ENCODE measurements at regions not wholly inside any gene's neighbourhood (a gene's known extent, or its start where the extent isn't known, plus 50 kb on each side); places are given as distances from the start of the nearest gene placed in this dataset.

DNA sequence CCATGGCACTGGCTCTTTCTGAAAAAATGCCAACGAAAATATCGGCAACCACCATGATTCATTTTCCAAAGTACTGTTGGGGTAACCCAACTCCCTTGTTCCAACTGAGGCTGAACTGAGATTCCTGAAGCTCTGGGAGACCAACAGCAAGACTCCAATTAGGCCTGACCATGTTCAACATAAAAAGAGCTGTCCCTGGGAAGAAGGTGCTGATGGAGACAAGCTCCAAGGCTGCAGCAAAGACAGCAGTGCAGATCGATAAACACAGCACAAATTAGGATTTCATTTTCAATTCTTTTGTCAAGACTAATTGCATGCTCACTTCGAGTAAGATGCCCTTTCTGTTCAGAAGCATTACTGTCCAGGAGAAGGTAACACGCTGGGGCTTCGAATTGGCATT is 968.0 kb downstream of the UQCRFS1 start:
- FAIRE-seq (no peak), DNase-seq (ENCODE audit: low spot score in 2 of 2) (no peak)

DNA sequence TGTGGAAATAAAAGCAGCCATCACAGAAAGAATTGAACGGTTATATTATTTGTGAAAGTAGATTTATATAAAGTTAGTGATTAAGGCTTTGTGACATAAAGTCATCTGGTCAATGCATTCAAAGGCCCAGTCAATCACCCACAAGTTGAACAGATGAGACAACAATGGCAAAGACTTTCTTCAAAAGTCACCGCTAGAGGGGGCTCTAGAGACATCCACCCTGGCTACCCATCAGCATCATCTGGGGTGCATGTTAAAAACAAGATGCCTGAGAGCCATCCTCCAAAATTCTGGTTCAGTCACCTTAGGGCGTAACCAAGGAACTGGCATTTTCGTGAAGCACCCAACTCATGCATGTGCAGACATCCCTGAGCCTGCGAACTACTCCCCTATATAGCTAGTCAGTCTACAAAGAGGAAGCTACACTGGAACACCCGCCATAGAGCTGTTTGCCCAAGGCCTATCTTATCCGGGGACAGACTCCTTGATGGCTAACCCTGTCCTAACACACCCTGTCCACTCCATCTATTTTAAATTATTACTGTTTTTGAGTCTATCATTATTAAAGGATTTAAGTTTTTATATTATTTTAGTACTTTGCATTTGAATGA is 970.5 kb downstream of the UQCRFS1 start:
- no peak for FAIRE-seq
- peak in 1 of 2 donors; percentile 16 for DNase-seq (ENCODE audit: low spot score in 2 of 2)

DNA sequence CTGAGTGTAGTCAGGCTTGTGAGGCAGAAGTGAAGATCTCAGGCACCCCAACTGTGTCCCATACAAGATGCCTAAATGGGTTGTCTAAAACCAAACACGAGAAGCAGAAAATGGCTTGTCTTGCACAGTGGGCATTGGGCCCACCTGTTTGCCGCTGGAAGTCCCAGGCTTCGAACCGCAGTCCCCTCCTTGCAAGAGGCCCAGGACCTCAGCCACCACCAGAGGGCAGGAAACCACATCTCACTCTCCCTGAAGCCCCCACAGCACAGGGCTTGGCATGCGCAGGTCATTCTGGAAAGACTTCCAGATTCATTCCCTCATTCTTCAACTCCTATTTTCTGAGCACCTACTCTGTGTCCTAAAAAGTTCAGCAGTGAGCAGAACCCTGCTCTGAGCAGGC is 973.7 kb downstream of the UQCRFS1 start:
- no peak for FAIRE-seq

DNA sequence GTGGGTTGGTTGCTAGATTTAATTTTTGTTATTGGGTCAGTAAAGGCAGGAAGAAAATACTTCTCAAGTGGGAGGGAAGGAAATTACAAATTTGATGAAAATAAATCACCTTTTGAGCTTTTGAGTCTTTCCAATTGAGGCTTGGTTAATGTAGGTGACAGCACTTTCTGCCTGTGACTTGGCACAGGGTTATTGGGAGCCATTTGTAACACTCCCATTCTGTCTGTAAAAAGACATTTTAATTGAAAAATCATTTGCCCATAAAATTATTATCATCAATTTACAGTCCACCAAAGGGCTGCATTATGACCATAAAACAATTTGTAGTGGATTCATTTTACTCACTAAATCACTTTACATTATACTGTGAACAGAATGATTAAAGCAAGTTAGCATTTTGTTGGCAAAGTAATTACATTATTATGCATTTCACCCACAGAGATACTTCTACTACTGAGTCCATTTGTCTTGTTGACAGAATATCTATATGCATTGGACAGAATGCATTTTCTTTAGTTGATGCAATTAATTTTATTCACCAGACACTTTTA is 974.6 kb downstream of the UQCRFS1 start:
- no peak for DNase-seq (ENCODE audit: low spot score in 2 of 2)
- no peak for FAIRE-seq

More for the DNA sequence above, 973.7 kb downstream of the UQCRFS1 start:
- no peak for DNase-seq (ENCODE audit: low spot score in 2 of 2)

DNA sequence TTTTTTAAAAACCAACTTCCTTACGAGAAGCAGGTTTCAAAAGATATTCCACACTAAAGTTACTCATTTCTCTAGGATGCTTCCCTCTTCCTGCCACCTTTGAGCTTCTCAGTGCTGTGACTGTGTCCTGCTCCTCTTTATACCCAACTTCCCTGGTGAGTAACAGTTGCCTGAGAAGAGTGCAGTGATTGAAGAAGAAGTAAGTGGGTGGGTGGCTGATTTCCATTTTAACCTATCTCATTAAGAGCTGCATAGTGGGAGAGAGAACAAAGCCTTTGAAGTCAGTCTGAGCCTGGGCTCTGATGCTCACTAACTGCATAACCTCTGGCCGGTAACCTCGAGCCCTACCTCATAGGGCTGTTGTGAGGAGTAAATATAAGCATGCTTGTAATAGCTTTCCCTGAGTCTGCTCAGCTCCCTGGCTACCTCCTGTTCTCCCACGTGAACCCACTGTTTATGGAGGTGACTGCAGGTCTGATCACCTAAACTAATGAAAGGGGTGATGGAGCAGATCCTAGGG is 977.3 kb downstream of the UQCRFS1 start:
- DNase-seq (ENCODE audit: low spot score in 2 of 2) (no peak), FAIRE-seq (no peak)

DNA sequence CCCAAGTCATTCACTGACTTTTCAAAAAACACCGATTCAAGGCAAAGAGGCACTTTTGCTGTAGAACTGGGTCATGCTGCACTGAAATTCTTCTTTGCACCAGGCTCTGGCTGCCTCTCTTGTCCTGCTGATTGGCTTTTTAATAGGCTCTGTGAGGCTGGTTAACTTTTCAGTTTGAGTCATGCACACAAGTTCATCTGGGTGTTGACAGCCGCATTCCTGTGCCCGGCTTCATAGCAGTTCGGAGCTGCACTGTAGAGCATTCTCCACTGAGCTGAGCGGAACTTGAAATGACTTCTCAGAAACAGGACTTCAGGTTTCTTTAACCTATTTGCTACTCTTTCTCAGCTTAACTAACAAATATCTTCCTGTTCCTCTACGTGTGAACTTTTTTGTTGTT is 978.3 kb downstream of the UQCRFS1 start:
- no peak for FAIRE-seq
- DNase-seq (ENCODE audit: low spot score in 2 of 2) = no peak

DNA sequence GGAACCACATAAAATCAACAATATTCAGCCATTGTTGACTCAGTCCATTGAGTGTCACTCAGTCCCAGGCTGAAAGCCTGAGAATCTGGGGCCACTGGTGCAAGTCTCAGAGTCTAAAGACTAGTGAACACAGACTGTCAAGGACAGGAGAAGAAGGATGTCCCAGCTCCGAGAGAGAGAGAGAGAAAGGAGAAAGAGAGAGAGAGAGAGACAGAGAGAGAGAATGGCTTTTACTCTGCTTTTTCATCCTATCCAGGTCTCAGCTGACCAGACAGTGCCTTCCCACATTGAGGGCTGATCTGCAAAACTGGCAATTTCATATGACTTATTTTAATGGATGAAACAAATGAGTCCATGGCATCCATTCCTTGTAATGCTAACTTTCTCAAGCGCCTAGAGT is 984.1 kb downstream of the UQCRFS1 start:
- DNase-seq (ENCODE audit: low spot score in 2 of 2) (no peak), FAIRE-seq (no peak)

DNA sequence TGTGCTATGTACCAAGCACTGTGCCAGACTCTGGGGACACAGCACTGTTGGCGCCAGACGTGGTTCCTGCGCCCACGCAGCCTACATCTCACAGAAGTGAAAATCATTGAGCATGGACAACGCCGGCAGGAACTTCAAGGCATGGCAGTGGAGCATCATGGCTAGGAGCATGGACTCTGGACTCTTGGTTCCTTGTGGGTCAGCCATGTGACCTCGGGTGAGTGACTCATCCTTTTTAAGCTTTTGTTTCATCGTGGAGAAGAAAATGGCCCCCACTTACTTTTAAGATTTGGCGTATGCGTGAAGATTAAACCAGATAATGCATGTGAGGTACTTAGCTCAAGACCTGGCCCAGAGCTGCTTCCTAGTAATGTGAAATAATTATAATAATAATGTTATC is 988.5 kb downstream of the UQCRFS1 start:
- DNase-seq (ENCODE audit: low spot score in 2 of 2) (no peak), FAIRE-seq (no peak)

DNA sequence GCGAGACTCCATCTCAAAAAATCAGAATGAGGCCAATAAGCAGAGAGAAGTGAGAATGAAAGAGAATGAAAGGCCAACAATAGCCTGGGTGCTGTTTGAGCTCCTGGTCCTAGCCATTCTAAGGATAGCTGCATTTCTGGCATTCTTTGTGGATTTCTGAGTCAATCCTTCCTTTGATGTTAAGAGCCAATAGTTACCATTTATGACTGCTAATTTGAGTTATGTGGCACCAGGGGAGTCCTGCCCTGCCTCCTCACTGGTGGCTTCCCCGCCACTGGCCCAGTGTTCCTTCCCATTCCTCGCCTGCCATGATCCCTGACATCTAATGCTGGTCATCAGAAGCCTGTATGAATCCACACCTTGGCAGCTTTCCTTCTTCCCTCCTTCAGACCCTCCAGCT is 991.2 kb downstream of the UQCRFS1 start:
- no peak for DNase-seq (ENCODE audit: low spot score in 2 of 2)
- no peak for FAIRE-seq

DNA sequence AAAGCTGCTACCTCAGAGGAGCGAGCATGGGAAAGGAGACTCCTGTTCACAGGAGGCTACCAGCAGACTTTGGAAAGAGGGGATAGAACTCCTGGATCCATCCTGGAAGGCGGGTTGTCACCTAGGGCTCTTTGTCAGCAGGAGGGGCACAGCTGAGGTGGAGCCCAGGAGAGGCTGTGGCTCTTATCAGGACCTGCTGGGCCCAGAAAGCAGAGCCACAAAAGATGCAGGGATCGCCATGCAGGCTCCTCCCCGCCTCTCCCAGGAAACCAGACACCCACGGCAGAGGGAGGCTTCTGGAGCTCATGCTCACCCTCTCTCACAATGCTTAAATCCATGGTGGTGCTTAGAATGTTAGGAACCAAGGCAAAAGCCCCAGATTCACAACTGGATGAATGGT is 994.2 kb downstream of the UQCRFS1 start:
- FAIRE-seq = no peak

DNA sequence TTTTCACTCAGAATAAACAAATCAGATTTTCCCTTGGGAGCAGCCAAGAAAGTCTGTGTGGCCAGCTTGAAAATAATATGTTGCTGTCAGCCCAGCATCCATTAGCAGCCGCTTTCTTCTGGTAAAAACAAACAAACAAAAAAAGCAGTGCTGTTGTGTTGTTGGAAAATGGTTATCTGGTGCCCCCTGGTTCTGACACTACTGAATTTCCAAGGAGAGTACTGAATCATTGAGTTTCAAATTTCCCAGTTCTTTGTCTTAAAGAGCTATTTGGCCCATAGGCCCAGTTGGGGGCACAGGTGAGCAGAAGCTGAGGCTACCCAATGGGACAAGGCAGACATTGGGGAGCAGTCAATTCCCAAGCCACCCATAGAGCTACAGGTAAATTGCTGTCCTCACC is 995.9 kb downstream of the UQCRFS1 start:
- DNase-seq (ENCODE audit: low spot score in 2 of 2) (no peak), FAIRE-seq (no peak)

More for the DNA sequence above, 994.2 kb downstream of the UQCRFS1 start:
- no peak for DNase-seq (ENCODE audit: low spot score in 2 of 2)

DNA sequence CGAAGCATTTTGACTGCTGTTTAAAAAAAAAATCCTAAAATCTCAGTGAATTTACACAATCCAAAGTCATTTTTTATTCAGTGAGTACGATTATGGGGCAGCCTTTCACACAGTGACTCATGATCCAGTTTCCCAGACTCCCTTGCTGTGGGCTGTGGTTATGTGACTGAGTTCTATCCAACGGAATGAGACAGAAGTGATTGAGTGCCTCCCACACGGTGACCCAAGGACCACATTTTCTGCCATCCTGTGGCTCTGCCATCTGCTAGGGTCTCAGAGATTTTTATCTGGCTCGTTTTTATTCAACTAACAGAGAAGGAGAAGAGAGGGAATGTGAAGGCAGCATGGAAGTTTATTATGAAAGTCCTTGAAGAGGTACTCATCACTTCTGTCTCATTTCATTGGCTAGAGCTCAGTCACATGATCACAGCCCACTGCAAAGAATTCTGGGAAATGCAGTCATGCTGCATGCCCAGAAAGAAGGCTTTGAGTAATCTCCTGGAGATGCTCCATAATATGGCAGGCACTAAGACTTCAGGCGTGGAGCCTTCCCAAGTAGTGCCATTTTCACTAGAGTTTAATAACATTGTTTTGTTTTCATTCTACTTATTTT is 999.4 kb downstream of the UQCRFS1 start:
- no peak for DNase-seq (ENCODE audit: low spot score in 2 of 2)
- FAIRE-seq = no peak

DNA sequence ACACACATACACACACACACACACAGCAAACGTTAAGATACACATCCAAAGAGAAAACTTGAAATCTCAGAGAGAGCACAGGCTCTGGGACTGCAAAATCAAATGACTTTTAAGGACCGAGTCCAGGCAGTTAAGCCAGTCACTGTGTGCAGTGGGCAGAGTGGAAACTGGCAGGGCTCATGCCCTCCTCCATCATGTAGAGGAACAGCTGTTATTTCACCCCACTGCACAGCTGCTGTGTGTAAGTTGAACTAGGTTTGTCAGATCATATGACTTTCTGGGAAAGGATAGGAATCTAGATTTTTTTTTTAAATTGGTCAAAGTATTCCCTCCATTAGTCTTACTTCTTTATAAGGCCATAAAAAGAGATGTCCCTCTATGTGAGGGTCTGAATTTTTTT is 1002.1 kb downstream of the UQCRFS1 start:
- no peak for FAIRE-seq

DNA sequence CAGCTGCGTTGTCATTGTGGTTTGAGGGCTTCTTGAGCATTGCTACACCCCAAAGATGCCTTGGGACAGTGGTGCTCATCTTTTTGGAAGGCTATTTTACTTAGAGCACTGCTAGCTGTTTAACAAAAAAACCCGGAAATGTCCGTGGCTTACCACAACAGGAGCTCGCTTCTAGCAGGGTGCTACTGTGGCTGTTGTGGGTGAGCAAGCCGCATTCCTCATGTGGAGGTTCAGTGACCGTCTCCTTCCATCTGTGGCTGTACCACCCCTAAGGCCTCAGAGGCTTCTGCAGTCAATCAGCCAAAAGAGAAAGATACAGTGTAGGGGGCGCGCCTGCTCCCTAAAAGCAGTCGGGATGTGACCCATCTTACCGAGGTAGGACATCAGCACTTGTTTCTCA is 1004.2 kb downstream of the UQCRFS1 start:
- FAIRE-seq (no peak), DNase-seq (ENCODE audit: low spot score in 2 of 2) (no peak)

More for the DNA sequence above, 1002.1 kb downstream of the UQCRFS1 start:
- no peak for DNase-seq (ENCODE audit: low spot score in 2 of 2)

DNA sequence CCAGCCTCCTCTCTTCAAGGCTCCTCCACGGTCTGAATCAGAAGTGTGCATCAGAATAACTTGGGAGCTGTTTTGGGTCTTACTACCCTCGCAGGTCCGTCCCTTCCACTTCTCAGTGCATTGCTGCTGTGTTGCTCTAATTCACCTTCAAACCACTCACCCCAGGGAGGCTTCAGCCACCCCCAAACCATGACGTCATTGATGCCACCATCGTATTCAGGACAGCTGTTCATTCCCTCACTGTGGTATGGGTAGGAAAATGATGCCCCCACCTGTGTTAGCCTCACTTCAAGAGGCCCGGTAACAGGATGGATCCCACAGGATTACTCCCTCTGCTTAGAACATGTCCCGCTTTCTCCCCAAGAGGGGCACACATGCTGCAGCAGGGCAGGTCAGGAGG is 1005.7 kb downstream of the UQCRFS1 start:
- DNase-seq (ENCODE audit: low spot score in 2 of 2) (no peak), FAIRE-seq (no peak)

DNA sequence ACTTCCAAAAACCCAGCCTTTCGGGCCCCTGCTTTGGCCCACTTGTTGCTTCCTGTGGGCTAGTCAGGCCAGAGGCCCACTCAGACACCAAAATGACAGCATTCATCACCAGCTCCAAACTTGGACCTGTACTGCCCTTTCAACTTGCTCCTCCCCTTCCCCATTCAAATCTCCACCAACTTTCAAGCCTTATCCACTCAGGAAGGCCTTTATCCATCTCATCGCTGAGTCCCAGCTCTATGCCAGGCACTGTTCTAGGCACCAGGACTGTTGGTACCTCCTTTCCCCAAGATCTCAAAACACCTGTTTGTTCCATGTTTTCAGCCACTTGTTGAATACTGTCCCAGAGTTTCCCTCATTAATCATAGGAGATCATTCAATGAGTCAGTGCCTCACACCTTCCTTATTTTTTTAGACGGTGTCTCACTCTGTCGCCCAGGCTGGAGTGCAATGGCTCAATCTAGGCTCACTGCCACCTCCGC is 1011.4 kb downstream of the UQCRFS1 start:
- FAIRE-seq = no peak
- no peak for DNase-seq (ENCODE audit: low spot score in 2 of 2)

DNA sequence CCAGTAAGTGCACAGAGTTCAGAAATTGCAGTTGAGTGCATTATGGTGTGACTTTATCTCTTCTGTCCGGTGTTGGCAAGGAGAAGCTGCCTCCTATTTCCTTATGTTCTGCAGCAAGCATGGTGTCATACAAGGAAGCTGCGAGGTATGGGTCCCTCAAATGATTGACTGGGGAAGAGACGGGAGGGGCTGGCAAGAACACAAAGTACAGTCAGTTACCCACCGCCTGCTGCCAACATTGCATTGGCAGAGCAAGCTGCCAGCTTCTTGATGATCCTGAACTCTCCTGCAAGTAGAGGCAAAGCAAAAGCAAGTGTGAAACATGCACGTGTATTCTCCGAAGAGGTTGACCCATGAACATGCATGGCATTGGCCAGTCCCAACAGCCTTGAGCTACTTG is 1013.6 kb downstream of the UQCRFS1 start:
- DNase-seq (ENCODE audit: low spot score in 2 of 2) (no peak), FAIRE-seq (no peak)

DNA sequence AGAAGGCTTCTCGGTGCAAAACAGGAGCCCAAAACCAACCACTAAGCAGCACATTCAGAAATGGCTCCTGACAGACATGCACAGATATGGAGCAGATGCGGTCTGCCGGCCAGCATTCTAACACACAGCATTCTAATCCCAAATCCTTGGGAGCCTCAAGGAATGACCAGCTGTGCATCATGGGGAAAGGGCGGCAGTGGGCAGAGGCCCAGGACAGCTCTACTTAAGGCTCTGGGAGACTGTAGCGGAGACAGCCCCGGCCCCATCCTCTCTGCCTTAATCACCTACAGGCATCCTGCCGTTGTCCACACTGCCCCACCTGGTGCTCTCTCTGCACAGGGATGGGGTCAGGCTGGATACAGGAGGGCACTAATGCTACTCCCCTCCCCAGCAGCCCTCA is 1016.0 kb downstream of the UQCRFS1 start:
- DNase-seq (ENCODE audit: low spot score in 2 of 2) (no peak), FAIRE-seq (no peak)

DNA sequence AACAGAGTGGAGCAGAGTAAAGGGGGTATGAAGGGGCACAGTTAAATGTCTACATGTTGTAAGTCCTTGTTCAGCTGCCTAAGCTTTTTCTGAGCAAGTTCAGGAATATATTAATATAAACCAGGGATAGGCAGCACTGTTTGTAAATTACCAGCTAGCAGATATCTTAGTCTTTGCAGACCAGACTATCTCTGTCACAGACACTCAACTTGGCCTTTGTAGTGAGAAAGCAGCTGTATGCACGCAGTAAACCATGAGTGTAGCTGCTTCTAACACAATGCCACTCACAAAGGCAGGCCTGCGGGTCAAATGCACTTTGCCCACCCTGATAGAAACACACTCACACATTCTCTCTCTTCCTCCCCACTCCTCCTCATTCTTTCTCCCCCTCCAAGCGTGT is 1016.9 kb downstream of the UQCRFS1 start:
- FAIRE-seq (no peak), DNase-seq (ENCODE audit: low spot score in 2 of 2) (no peak)

DNA sequence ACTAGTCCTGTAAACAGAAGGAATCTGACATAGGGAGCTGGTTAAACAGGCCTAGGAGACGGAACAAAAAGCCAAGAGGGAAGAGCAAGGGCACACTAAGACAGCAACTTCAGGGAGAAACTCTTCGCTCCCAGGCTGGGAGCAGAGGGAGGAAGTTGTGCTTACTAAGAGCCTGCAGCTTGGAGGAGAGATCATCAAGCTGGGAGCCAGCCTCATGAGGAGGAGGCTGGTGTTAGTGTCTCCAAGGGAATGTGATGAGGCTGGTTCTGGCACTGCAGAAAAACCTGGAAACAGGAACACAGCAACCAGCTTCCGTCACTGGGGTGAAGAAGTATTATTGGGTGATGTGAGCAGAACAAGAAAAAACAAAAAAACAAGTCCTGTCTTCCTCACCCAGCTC is 1027.3 kb downstream of the UQCRFS1 start:
- DNase-seq (ENCODE audit: low spot score in 2 of 2) (no peak), FAIRE-seq (no peak)

DNA sequence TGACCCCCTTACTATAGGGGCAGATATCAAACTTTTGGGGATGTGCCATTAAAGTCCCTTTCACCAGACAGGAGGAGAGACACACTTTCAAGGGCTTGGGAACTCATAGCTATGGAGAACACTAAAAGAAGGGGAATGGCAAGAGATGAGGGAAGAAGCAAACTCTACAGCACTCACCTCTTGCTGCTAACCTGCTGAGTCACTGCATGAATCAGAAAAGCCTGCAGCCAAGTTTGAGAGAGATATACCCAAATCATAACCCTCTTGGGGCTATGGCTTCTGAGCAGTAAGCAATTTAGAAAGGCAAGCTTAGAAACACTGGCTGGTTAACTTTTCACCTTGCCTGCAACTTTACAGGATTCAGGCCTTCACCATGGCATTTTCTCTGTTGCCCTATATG is 1028.0 kb downstream of the UQCRFS1 start:
- DNase-seq (ENCODE audit: low spot score in 2 of 2) (no peak), FAIRE-seq (no peak)

DNA sequence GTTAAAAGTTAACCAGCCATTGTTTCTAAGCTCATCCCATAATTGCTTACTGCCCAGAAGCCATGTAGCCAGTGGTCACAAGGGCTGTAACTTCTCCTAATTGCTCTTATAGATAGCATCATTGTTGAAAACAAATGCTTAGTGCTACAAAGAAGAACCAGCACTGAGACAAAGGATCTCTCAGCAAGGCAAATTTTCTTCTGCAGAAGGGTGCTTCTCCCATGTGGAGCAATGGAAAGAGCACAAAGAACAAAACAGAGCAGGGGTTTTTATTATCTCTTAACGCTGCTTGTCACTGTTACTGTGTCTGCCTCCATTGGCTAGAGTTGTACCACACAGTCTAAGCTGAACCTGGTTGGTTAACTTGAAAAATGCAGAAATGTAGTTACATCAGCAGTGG is 1036.8 kb downstream of the UQCRFS1 start:
- FAIRE-seq (no peak), DNase-seq (ENCODE audit: low spot score in 2 of 2) (no peak)

Measured in frontal cortex (tissue), 3 donors.